SK-N-SH (cell line): ENCODE measurements at regions not wholly inside any gene's neighbourhood (a gene's known extent, or its start where the extent isn't known, plus 50 kb on each side); places are given as distances from the start of the nearest gene placed in this dataset.

Experiments
- RXRA ChIP-seq: IDR thresholded peaks from 2 replicates; pipeline ENCODE4 v1.4.0; 2012; ENCODE audit warnings: low read depth, mild to moderate bottlenecking, borderline replicate concordance
- TF ChIP-seq, protein P1 (sequence below): fragments of 200-600 bp; sonication (generic); IDR thresholded peaks from 2 replicates; pipeline ENCODE4 v1.6.1; 2017; ENCODE audit warnings: antibody characterized with exemption, mild to moderate bottlenecking, moderate library complexity

DNA sequence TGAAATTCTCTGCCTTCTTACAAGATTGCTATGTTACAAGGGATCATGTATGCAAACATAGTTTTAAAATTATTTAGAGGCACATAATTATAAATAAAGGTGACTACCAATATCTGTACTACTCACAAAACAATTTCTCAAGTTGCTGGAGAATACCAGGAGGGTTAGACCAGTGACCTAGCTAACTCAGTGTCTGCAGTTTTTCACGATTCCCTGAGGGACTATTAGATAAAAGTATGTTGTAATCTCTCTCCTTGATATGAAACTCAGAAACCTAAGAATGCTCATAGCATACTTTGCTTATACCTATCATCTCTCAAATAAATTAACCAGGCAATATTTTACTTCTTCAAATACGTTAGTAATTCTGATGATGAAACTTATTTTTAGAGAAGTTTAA lies 534.0 kb upstream of the ANKRD30A start:
- no peak for TF ChIP-seq RXRA
- TF ChIP-seq, protein P1, sequence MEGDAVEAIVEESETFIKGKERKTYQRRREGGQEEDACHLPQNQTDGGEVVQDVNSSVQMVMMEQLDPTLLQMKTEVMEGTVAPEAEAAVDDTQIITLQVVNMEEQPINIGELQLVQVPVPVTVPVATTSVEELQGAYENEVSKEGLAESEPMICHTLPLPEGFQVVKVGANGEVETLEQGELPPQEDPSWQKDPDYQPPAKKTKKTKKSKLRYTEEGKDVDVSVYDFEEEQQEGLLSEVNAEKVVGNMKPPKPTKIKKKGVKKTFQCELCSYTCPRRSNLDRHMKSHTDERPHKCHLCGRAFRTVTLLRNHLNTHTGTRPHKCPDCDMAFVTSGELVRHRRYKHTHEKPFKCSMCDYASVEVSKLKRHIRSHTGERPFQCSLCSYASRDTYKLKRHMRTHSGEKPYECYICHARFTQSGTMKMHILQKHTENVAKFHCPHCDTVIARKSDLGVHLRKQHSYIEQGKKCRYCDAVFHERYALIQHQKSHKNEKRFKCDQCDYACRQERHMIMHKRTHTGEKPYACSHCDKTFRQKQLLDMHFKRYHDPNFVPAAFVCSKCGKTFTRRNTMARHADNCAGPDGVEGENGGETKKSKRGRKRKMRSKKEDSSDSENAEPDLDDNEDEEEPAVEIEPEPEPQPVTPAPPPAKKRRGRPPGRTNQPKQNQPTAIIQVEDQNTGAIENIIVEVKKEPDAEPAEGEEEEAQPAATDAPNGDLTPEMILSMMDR, result no peak
